Activated CD4-positive, alpha-beta T cell treated with anti-CD3 and anti-CD28 coated beads for 36 hours (primary cell): ENCODE measurements at regions not wholly inside any gene's neighbourhood (a gene's known extent, or its start where the extent isn't known, plus 50 kb on each side); places are given as distances from the start of the nearest gene placed in this dataset.

ENCODE experiments used
- ATAC-seq: fragments of 200-7000 bp; cut with Tn5 transposase; one replicate; pipeline ENCODE4 v1.10.0; 2021; ENCODE audit warnings: mild to moderate bottlenecking, moderate library complexity
- CTCF ChIA-PET: fragments of 350-600 bp; sonication (Branson Sonifier 250); formaldehyde crosslinking; loops from one replicate; lab custom pipeline; 2021; ENCODE audit warnings: antibody characterized with exemption; lab: Charles Lee
- POLR2A ChIA-PET: fragments of 350-600 bp; sonication (Branson Sonifier 250); formaldehyde crosslinking; loops from one replicate; lab custom pipeline; 2021; ENCODE audit warnings: antibody characterized with exemption, inconsistent platforms; lab: Charles Lee
- DNase-seq: peaks from one replicate; pipeline ENCODE4 v3.0.0-alpha.2; 2020
- H3K27ac Mint-ChIP-seq: one replicate; pipeline ENCODE4 v1.8.0; 2021; ENCODE audit warnings: mixed read lengths
- H3K27me3 Mint-ChIP-seq: one replicate; pipeline ENCODE4 v1.8.0; 2021; ENCODE audit warnings: mixed read lengths
- H3K36me3 Mint-ChIP-seq: one replicate; pipeline ENCODE4 v1.8.0; 2021; ENCODE audit warnings: low read depth, mixed read lengths
- H3K4me1 Mint-ChIP-seq: one replicate; pipeline ENCODE4 v1.8.0; 2021; ENCODE audit warnings: mixed read lengths
- H3K4me3 Mint-ChIP-seq: one replicate; pipeline ENCODE4 v1.8.0; 2021; ENCODE audit warnings: mild to moderate bottlenecking, moderate library complexity, mixed read lengths
- H3K9me3 Mint-ChIP-seq: one replicate; pipeline ENCODE4 v1.8.0; 2021; ENCODE audit warnings: low read depth, mixed read lengths
- intact Hi-C, 2 experiments: fragments of 100-400 bp; cut with DNase I in 1 of 2; cut with micrococcal nuclease in 1 of 2; formaldehyde crosslinking; loops; one replicate each; pipeline versions ENCODE4 v1.14.2 to v1.15.1; 2022 to 2024; cut with DNase I, micrococcal nuclease

- DNase-seq (no peak), ATAC-seq (no peak)
- intact Hi-C loops, result no loop called here
- peaks cover 4% of the 10 kb centered on the region for H3K9me3 Mint-ChIP-seq
- no peak overlapping the region for H3K4me3 Mint-ChIP-seq
- H3K27ac Mint-ChIP-seq, result no peak overlapping the region
- no peaks in the 10 kb centered on the region for H3K4me1 Mint-ChIP-seq
- CTCF ChIA-PET, result no interaction called here
- POLR2A ChIA-PET, result no interaction called here
- H3K27me3 Mint-ChIP-seq, result no peaks in the 10 kb centered on the region
- no peaks in the 10 kb centered on the region for H3K36me3 Mint-ChIP-seq
Measured at GRCh38 chr15:53875711-53876110, 102.5 kb upstream of the UNC13C start.

- H3K27ac Mint-ChIP-seq, result no peak overlapping the region
- DNase-seq, result no peak
- ChIA-PET POLR2A (no interaction called here), CTCF (interaction anchor here (0.7 kb wide), 1 partner anchor 15 kb away, joined by 3 read pairs; no protein-coding TSS in a partner anchor)
- intact Hi-C loops, result no loop called here
- no peaks in the 10 kb centered on the region for H3K27me3 Mint-ChIP-seq
- ATAC-seq, result no peak
- H3K36me3 Mint-ChIP-seq, result no peaks in the 10 kb centered on the region
- H3K4me3 Mint-ChIP-seq, result no peak overlapping the region
- H3K4me1 Mint-ChIP-seq, result no peaks in the 10 kb centered on the region
- peaks cover 4% of the 10 kb centered on the region for H3K9me3 Mint-ChIP-seq
Measured at GRCh38 chr15:53875139-53875538, 103.1 kb upstream of the UNC13C start.

GRCh38 chr15:53872410-53872809 lies 105.8 kb upstream of the UNC13C start:
- Mint-ChIP-seq H3K36me3 (no peaks in the 10 kb centered on the region), H3K4me1 (no peaks in the 10 kb centered on the region), H3K9me3 (peaks cover 2% of the 10 kb centered on the region), H3K27ac (no peak overlapping the region), H3K4me3 (no peak overlapping the region), H3K27me3 (no peaks in the 10 kb centered on the region)
- intact Hi-C loops, result no loop called here
- no peak for DNase-seq
- no peak for ATAC-seq
- ChIA-PET POLR2A (no interaction called here), CTCF (no interaction called here)

GRCh38 chr15:53869806-53870073 lies 108.5 kb upstream of the UNC13C start:
- no peaks in the 10 kb centered on the region for H3K27me3 Mint-ChIP-seq
- no peak overlapping the region for H3K27ac Mint-ChIP-seq
- POLR2A ChIA-PET, result no interaction called here

GRCh38 chr15:53869044-53869805 lies 109.0 kb upstream of the UNC13C start:
- ATAC-seq, result no peak
- no peak overlapping the region for H3K4me3 Mint-ChIP-seq
- ChIA-PET POLR2A (no interaction called here), CTCF (interaction anchor here (0.6 to 0.8 kb wide), 2 partner anchors 14 to 1065 kb away, joined by 3 to 4 read pairs; no protein-coding TSS in a partner anchor)
- peak; percentile 7 for DNase-seq
- intact Hi-C loops, result no loop called here
- no peaks in the 10 kb centered on the region for H3K4me1 Mint-ChIP-seq
- H3K27me3 Mint-ChIP-seq, result no peaks in the 10 kb centered on the region
- H3K9me3 Mint-ChIP-seq, result peaks cover 2% of the 10 kb centered on the region
- no peaks in the 10 kb centered on the region for H3K36me3 Mint-ChIP-seq
- H3K27ac Mint-ChIP-seq, result no peak overlapping the region

More at GRCh38 chr15:53869806-53870073, 108.5 kb upstream of the UNC13C start:
- intact Hi-C loops, result no loop called here
- H3K36me3 Mint-ChIP-seq, result no peaks in the 10 kb centered on the region
- peaks cover 2% of the 10 kb centered on the region for H3K9me3 Mint-ChIP-seq
- CTCF ChIA-PET, result no interaction called here
- no peak overlapping the region for H3K4me3 Mint-ChIP-seq
- ATAC-seq, result no peak
- H3K4me1 Mint-ChIP-seq, result no peaks in the 10 kb centered on the region
- no peak for DNase-seq

- ATAC-seq (no peak), DNase-seq (no peak)
- intact Hi-C loops, result no loop called here
- Mint-ChIP-seq H3K4me3 (no peak overlapping the region), H3K9me3 (no peaks in the 10 kb centered on the region), H3K27me3 (no peaks in the 10 kb centered on the region), H3K27ac (no peak overlapping the region), H3K4me1 (no peaks in the 10 kb centered on the region), H3K36me3 (no peaks in the 10 kb centered on the region)
- ChIA-PET POLR2A (no interaction called here), CTCF (no interaction called here)
Measured at GRCh38 chr15:53862386-53862785, 102.9 kb upstream of the WDR72 start.

GRCh38 chr15:53861792-53862191 lies 102.3 kb upstream of the WDR72 start:
- H3K27ac Mint-ChIP-seq, result no peak overlapping the region
- ATAC-seq, result no peak
- intact Hi-C loops, result no loop called here
- no peaks in the 10 kb centered on the region for H3K27me3 Mint-ChIP-seq
- CTCF ChIA-PET, result no interaction called here
- no peaks in the 10 kb centered on the region for H3K9me3 Mint-ChIP-seq
- POLR2A ChIA-PET, result no interaction called here
- H3K4me3 Mint-ChIP-seq, result no peak overlapping the region
- DNase-seq, result no peak
- no peaks in the 10 kb centered on the region for H3K36me3 Mint-ChIP-seq
- H3K4me1 Mint-ChIP-seq, result no peaks in the 10 kb centered on the region

- intact Hi-C loops, result no loop called here
- POLR2A ChIA-PET, result no interaction called here
- H3K27me3 Mint-ChIP-seq, result no peaks in the 10 kb centered on the region
- no peaks in the 10 kb centered on the region for H3K4me1 Mint-ChIP-seq
- no peaks in the 10 kb centered on the region for H3K36me3 Mint-ChIP-seq
- H3K9me3 Mint-ChIP-seq, result peaks cover 2% of the 10 kb centered on the region
- DNase-seq (no peak), ATAC-seq (no peak)
- CTCF ChIA-PET, result no interaction called here
- no peak overlapping the region for H3K27ac Mint-ChIP-seq
- H3K4me3 Mint-ChIP-seq, result no peak overlapping the region
Measured at GRCh38 chr15:53851110-53851848, 91.8 kb upstream of the WDR72 start.

- no peaks in the 10 kb centered on the region for H3K27me3 Mint-ChIP-seq
- POLR2A ChIA-PET, result no interaction called here
- no peaks in the 10 kb centered on the region for H3K4me1 Mint-ChIP-seq
- intact Hi-C loops, result no loop called here
- H3K36me3 Mint-ChIP-seq, result no peaks in the 10 kb centered on the region
- no peak overlapping the region for H3K4me3 Mint-ChIP-seq
- no peak for DNase-seq
- ATAC-seq, result no peak
- no peak overlapping the region for H3K27ac Mint-ChIP-seq
- CTCF ChIA-PET, result no interaction called here
- H3K9me3 Mint-ChIP-seq, result no peaks in the 10 kb centered on the region
Measured at GRCh38 chr15:53847745-53848144, 88.3 kb upstream of the WDR72 start.

GRCh38 chr15:53844634-53845033 lies 85.2 kb upstream of the WDR72 start:
- CTCF ChIA-PET, result no interaction called here
- POLR2A ChIA-PET, result no interaction called here
- intact Hi-C loops, result no loop called here
- ATAC-seq, result no peak
- Mint-ChIP-seq H3K9me3 (peaks cover 1% of the 10 kb centered on the region), H3K27ac (no peak overlapping the region), H3K36me3 (no peaks in the 10 kb centered on the region), H3K27me3 (no peaks in the 10 kb centered on the region), H3K4me3 (no peak overlapping the region), H3K4me1 (no peaks in the 10 kb centered on the region)
- no peak for DNase-seq

- Mint-ChIP-seq H3K36me3 (no peaks in the 10 kb centered on the region), H3K27me3 (peaks cover under 1% of the 10 kb centered on the region), H3K4me1 (no peaks in the 10 kb centered on the region), H3K4me3 (no peak overlapping the region), H3K9me3 (peaks cover 1% of the 10 kb centered on the region), H3K27ac (no peak overlapping the region)
- ChIA-PET CTCF (no interaction called here), POLR2A (no interaction called here)
- intact Hi-C loops, result no loop called here
- no peak for DNase-seq
- ATAC-seq, result no peak
Measured at GRCh38 chr15:53843869-53844569, 84.6 kb upstream of the WDR72 start.

GRCh38 chr15:53843166-53843565 lies 83.7 kb upstream of the WDR72 start:
- POLR2A ChIA-PET, result no interaction called here

More at GRCh38 chr15:53843166-53843565, 83.7 kb upstream of the WDR72 start:
- intact Hi-C loops, result no loop called here
- peaks cover 2% of the 10 kb centered on the region for H3K27me3 Mint-ChIP-seq
- H3K36me3 Mint-ChIP-seq, result no peaks in the 10 kb centered on the region
- no peak overlapping the region for H3K27ac Mint-ChIP-seq
- ATAC-seq, result no peak
- no peak for DNase-seq
- H3K9me3 Mint-ChIP-seq, result peaks cover 1% of the 10 kb centered on the region
- no peak overlapping the region for H3K4me3 Mint-ChIP-seq
- no peaks in the 10 kb centered on the region for H3K4me1 Mint-ChIP-seq
- CTCF ChIA-PET, result no interaction called here
